ENCODE measurements at regions not wholly inside any gene's neighbourhood (a gene's known extent, or its start where the extent isn't known, plus 50 kb on each side); places are given as distances from the start of the nearest gene placed in this dataset.

DNA sequence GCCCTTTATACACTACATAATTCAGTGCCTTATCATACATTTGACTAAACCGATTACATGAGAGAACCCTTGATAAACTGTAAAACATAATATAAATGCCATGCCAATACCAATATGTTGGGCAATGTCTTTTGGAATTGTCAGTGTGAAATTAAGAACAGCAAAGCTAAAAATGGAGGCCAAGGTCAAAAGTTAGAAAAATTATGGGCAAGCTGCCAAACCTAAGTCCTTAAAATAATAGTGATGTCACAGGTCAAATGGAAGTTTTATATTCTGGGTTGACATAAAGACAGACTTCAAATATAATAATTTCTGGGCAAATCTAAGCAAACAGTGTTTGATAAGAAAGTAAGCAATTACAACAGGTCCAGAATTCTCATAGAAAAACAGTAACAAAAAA, 696.7 kb downstream of the RNF144B start:
- Histone ChIP-seq H3K27me3 (ENCODE audit: low read length) (no peaks in the 10 kb centered on the region), H3K9me3 (ENCODE audit: insufficient read depth, low read length) (no peaks in the 10 kb centered on the region), H3K9ac (ENCODE audit: low read length) (no peak overlapping the region), H3K4me2 (ENCODE audit: low read depth, low read length, poor library complexity, severe bottlenecking) (no peak overlapping the region), H3K79me2 (ENCODE audit: insufficient read depth, low read length) (no peaks in the 10 kb centered on the region), H3K9me2 (replicated peaks; ENCODE audit: insufficient read depth, low read length) (no peaks in the 10 kb centered on the region), H3K4me3 (ENCODE audit: insufficient read depth, low read length, poor library complexity, severe bottlenecking) (no peak overlapping the region), H4K20me1 (ENCODE audit: low read depth, low read length) (no peaks in the 10 kb centered on the region), H3F3A (ENCODE audit: insufficient read depth) (no peaks in the 10 kb centered on the region), H3K27ac (ENCODE audit: low read depth, low read length) (no peak overlapping the region), H3K36me3 (ENCODE audit: low read length) (no peaks in the 10 kb centered on the region), H2AFZ (ENCODE audit: low read depth, low read length, severe bottlenecking) (no peak overlapping the region)
- TF ChIP-seq, protein P1, sequence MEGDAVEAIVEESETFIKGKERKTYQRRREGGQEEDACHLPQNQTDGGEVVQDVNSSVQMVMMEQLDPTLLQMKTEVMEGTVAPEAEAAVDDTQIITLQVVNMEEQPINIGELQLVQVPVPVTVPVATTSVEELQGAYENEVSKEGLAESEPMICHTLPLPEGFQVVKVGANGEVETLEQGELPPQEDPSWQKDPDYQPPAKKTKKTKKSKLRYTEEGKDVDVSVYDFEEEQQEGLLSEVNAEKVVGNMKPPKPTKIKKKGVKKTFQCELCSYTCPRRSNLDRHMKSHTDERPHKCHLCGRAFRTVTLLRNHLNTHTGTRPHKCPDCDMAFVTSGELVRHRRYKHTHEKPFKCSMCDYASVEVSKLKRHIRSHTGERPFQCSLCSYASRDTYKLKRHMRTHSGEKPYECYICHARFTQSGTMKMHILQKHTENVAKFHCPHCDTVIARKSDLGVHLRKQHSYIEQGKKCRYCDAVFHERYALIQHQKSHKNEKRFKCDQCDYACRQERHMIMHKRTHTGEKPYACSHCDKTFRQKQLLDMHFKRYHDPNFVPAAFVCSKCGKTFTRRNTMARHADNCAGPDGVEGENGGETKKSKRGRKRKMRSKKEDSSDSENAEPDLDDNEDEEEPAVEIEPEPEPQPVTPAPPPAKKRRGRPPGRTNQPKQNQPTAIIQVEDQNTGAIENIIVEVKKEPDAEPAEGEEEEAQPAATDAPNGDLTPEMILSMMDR (IDR thresholded peaks at IDR 0.05; ENCODE audit: insufficient read depth, low read length, poor library complexity, severe bottlenecking), result no peak

DNA sequence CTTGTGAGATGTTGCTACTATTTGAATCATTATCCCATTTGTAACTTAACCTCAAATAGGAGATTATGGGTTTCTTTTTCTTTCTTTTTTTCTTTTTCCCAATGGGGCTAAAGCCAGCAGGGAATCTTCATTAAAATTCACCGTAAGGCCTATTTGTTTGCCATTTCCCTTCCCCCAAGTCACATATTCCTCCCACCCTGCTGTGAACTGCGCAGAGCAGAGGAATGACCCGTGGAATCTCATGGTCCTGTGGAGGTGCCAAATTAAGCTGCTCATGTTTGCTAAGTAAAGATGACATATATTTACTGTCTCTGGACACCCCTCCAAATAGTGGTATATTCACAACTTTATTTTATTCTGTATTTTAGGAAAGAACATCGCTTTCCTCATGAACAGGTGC, 699.3 kb downstream of the RNF144B start:
- Histone ChIP-seq H3K9me3 (ENCODE audit: insufficient read depth, low read length) (no peaks in the 10 kb centered on the region), H2AFZ (ENCODE audit: low read depth, low read length, severe bottlenecking) (no peak overlapping the region), H3K79me2 (ENCODE audit: insufficient read depth, low read length) (no peaks in the 10 kb centered on the region), H3K36me3 (ENCODE audit: low read length) (no peaks in the 10 kb centered on the region), H3K9me2 (replicated peaks; ENCODE audit: insufficient read depth, low read length) (no peaks in the 10 kb centered on the region), H3K27ac (ENCODE audit: low read depth, low read length) (no peak overlapping the region), H3K4me2 (ENCODE audit: low read depth, low read length, poor library complexity, severe bottlenecking) (no peak overlapping the region), H3K27me3 (ENCODE audit: low read length) (no peaks in the 10 kb centered on the region), H3K9ac (ENCODE audit: low read length) (no peak overlapping the region), H3F3A (ENCODE audit: insufficient read depth) (no peaks in the 10 kb centered on the region), H4K20me1 (ENCODE audit: low read depth, low read length) (no peaks in the 10 kb centered on the region), H3K4me3 (ENCODE audit: insufficient read depth, low read length, poor library complexity, severe bottlenecking) (no peak overlapping the region)
- TF ChIP-seq EZH2phosphoT487 (conservative IDR thresholded peaks at IDR 0.05; ENCODE audit: low read length), result no peak
- TF ChIP-seq, protein P1 (IDR thresholded peaks at IDR 0.05; ENCODE audit: insufficient read depth, low read length, poor library complexity, severe bottlenecking), result no peak

DNA sequence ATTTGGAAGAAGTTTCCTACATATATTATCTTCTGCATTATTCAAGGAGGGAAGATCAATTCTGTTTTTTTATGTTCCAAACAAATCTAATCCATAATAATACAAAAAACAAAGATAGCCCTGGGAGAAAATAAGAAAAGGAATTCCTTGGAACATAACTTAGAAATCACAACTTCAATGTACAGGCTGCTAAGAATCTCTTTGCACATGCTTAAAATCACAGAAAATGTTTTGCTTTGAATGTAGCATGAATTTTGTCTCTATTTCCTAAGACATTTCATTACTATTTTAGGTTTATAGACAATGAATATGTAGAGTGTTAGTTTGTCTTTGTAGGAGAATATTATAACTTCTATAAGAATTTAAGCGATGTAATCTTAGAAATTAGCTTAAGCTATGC, 700.1 kb downstream of the RNF144B start:
- H2AFZ ChIP-seq (ENCODE audit: low read depth, low read length, severe bottlenecking), result no peak overlapping the region
- H3K4me2 ChIP-seq (ENCODE audit: low read depth, low read length, poor library complexity, severe bottlenecking), result no peak overlapping the region
- no peaks in the 10 kb centered on the region; the same call in 1 of the 2 replicates for H3K9me2 ChIP-seq (replicated peaks; ENCODE audit: insufficient read depth, low read length)
- no peaks in the 10 kb centered on the region for H4K20me1 ChIP-seq (ENCODE audit: low read depth, low read length)
- no peaks in the 10 kb centered on the region for H3K9me3 ChIP-seq (ENCODE audit: insufficient read depth, low read length)
- H3F3A ChIP-seq (ENCODE audit: insufficient read depth), result no peaks in the 10 kb centered on the region
- no peak overlapping the region for H3K4me3 ChIP-seq (ENCODE audit: insufficient read depth, low read length, poor library complexity, severe bottlenecking)
- no peaks in the 10 kb centered on the region for H3K79me2 ChIP-seq (ENCODE audit: insufficient read depth, low read length)
- H3K9ac ChIP-seq (ENCODE audit: low read length), result no peak overlapping the region
- no peak overlapping the region for H3K27ac ChIP-seq (ENCODE audit: low read depth, low read length)
- no peaks in the 10 kb centered on the region for H3K36me3 ChIP-seq (ENCODE audit: low read length)
- no peaks in the 10 kb centered on the region for H3K27me3 ChIP-seq (ENCODE audit: low read length)
- TF ChIP-seq, protein P1 (IDR thresholded peaks at IDR 0.05; ENCODE audit: insufficient read depth, low read length, poor library complexity, severe bottlenecking), result no peak
- TF ChIP-seq EZH2phosphoT487 (conservative IDR thresholded peaks at IDR 0.05; ENCODE audit: low read length), result no peak

DNA sequence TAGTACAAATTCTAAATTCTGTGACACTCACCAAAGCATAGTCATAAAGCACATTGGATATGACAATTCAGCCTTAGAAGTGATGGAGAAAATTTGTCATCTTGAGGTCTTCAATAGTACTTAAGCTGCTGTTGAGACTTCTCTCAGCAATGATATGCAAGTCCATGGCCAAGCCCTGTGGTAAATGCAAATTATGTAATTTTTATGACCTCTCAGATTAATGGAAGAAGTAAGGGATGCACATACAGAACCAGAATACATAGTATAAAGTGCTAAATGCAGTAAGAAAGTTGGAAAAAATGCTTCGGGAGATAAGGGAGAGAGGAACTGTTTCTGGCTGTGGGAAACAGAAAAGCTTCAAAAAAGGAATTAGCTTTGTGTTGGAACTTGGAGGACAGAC, 700.7 kb downstream of the RNF144B start:
- Histone ChIP-seq H4K20me1 (ENCODE audit: low read depth, low read length) (no peaks in the 10 kb centered on the region), H3K9me2 (replicated peaks; ENCODE audit: insufficient read depth, low read length) (no peaks in the 10 kb centered on the region; the same call in 1 of the 2 replicates), H3K9me3 (ENCODE audit: insufficient read depth, low read length) (no peaks in the 10 kb centered on the region), H3K9ac (ENCODE audit: low read length) (no peak overlapping the region), H3K27me3 (ENCODE audit: low read length) (no peaks in the 10 kb centered on the region), H3K4me3 (ENCODE audit: insufficient read depth, low read length, poor library complexity, severe bottlenecking) (no peak overlapping the region), H3K79me2 (ENCODE audit: insufficient read depth, low read length) (no peaks in the 10 kb centered on the region), H3F3A (ENCODE audit: insufficient read depth) (no peaks in the 10 kb centered on the region), H3K27ac (ENCODE audit: low read depth, low read length) (no peak overlapping the region), H3K36me3 (ENCODE audit: low read length) (no peaks in the 10 kb centered on the region), H2AFZ (ENCODE audit: low read depth, low read length, severe bottlenecking) (no peak overlapping the region), H3K4me2 (ENCODE audit: low read depth, low read length, poor library complexity, severe bottlenecking) (no peak overlapping the region)
- no peak for TF ChIP-seq EZH2phosphoT487 (conservative IDR thresholded peaks at IDR 0.05; ENCODE audit: low read length)
- TF ChIP-seq, protein P1 (IDR thresholded peaks at IDR 0.05; ENCODE audit: insufficient read depth, low read length, poor library complexity, severe bottlenecking), result no peak
